HL-60 (cell line): ENCODE measurements at regions not wholly inside any gene's neighbourhood (a gene's known extent, or its start where the extent isn't known, plus 50 kb on each side); places are given as distances from the start of the nearest gene placed in this dataset.

Experiments
- DNase-seq, 2 experiments: peaks; one replicate each; pipeline ENCODE4 v3.0.0-alpha.2; 2010 to 2020; ENCODE audit warnings: low read depth in 1 of 2, low spot score in 1 of 2
- H3K27ac ChIP-seq: fragments of 250-450 bp; sonication (Bioruptor Pico); replicated peaks from 2 replicates; pipeline ENCODE4 v1.5.1; 2020; ENCODE audit warnings: mild to moderate bottlenecking, moderate library complexity
- H3K27me3 ChIP-seq: fragments of 250-450 bp; sonication (Bioruptor Pico); 2 replicates; pipeline ENCODE4 v1.5.1; 2021; ENCODE audit warnings: mild to moderate bottlenecking, moderate library complexity; ENCODE audit not compliant: insufficient read depth, poor library complexity, severe bottlenecking
- H3K4me3 ChIP-seq: replicated peaks from 2 replicates; pipeline ENCODE4 v1.5.1; 2011; ENCODE audit warnings: mild to moderate bottlenecking, control low read depth, low read length; ENCODE audit not compliant: insufficient read depth
- GABPA ChIP-seq: IDR thresholded peaks from 2 replicates; pipeline ENCODE4 v1.6.1; 2012; ENCODE audit warnings: low read depth
- POLR2AphosphoS5 ChIP-seq: IDR thresholded peaks from 2 replicates; pipeline ENCODE4 v1.6.1; 2012; ENCODE audit warnings: low read depth
- SPI1 ChIP-seq: IDR thresholded peaks from 2 replicates; pipeline ENCODE4 v1.6.1; 2012; ENCODE audit warnings: low read depth, mild to moderate bottlenecking, borderline replicate concordance
- TF ChIP-seq, protein P1 (sequence below): IDR thresholded peaks from one replicate; pipeline ENCODE4 v1.5.1; 2011; ENCODE audit warnings: low read length, control low read depth, inconsistent platforms; ENCODE audit not compliant: insufficient read depth
- TF ChIP-seq, protein P2 (sequence below): IDR thresholded peaks from 2 replicates; pipeline ENCODE4 v1.6.1; 2012; ENCODE audit warnings: low read depth; ENCODE audit not compliant: insufficient replicate concordance

DNA sequence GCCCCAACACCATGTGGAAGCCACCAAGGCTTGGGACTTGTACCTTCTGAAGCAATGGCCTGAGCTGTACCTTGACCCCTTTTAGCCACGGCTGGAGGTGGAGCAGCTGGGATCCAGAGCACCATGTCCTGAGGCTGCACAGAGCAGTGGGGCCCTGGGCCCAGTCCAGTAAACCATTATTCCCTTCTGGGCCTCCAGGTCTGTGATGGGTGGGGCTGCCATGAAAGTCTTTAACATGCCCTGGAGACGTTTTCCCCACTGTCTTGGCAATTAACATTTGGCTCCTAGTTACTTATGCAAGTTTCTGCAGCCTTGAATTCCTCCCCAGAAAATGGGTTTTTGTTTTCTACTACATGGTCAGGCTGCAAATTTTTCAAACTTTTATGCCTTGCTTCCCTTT lies 323.7 kb upstream of the ZP4 start:
- H3K4me3 ChIP-seq = no peak overlapping the region
- H3K27ac ChIP-seq = no peak overlapping the region
- TF ChIP-seq GABPA (no peak), POLR2AphosphoS5 (no peak), SPI1 (no peak)
- TF ChIP-seq, protein P1, sequence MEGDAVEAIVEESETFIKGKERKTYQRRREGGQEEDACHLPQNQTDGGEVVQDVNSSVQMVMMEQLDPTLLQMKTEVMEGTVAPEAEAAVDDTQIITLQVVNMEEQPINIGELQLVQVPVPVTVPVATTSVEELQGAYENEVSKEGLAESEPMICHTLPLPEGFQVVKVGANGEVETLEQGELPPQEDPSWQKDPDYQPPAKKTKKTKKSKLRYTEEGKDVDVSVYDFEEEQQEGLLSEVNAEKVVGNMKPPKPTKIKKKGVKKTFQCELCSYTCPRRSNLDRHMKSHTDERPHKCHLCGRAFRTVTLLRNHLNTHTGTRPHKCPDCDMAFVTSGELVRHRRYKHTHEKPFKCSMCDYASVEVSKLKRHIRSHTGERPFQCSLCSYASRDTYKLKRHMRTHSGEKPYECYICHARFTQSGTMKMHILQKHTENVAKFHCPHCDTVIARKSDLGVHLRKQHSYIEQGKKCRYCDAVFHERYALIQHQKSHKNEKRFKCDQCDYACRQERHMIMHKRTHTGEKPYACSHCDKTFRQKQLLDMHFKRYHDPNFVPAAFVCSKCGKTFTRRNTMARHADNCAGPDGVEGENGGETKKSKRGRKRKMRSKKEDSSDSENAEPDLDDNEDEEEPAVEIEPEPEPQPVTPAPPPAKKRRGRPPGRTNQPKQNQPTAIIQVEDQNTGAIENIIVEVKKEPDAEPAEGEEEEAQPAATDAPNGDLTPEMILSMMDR = no peak
- TF ChIP-seq, protein P2, sequence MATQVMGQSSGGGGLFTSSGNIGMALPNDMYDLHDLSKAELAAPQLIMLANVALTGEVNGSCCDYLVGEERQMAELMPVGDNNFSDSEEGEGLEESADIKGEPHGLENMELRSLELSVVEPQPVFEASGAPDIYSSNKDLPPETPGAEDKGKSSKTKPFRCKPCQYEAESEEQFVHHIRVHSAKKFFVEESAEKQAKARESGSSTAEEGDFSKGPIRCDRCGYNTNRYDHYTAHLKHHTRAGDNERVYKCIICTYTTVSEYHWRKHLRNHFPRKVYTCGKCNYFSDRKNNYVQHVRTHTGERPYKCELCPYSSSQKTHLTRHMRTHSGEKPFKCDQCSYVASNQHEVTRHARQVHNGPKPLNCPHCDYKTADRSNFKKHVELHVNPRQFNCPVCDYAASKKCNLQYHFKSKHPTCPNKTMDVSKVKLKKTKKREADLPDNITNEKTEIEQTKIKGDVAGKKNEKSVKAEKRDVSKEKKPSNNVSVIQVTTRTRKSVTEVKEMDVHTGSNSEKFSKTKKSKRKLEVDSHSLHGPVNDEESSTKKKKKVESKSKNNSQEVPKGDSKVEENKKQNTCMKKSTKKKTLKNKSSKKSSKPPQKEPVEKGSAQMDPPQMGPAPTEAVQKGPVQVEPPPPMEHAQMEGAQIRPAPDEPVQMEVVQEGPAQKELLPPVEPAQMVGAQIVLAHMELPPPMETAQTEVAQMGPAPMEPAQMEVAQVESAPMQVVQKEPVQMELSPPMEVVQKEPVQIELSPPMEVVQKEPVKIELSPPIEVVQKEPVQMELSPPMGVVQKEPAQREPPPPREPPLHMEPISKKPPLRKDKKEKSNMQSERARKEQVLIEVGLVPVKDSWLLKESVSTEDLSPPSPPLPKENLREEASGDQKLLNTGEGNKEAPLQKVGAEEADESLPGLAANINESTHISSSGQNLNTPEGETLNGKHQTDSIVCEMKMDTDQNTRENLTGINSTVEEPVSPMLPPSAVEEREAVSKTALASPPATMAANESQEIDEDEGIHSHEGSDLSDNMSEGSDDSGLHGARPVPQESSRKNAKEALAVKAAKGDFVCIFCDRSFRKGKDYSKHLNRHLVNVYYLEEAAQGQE = no peak
- no peak for DNase-seq
- no peaks in the 10 kb centered on the region for H3K27me3 ChIP-seq

DNA sequence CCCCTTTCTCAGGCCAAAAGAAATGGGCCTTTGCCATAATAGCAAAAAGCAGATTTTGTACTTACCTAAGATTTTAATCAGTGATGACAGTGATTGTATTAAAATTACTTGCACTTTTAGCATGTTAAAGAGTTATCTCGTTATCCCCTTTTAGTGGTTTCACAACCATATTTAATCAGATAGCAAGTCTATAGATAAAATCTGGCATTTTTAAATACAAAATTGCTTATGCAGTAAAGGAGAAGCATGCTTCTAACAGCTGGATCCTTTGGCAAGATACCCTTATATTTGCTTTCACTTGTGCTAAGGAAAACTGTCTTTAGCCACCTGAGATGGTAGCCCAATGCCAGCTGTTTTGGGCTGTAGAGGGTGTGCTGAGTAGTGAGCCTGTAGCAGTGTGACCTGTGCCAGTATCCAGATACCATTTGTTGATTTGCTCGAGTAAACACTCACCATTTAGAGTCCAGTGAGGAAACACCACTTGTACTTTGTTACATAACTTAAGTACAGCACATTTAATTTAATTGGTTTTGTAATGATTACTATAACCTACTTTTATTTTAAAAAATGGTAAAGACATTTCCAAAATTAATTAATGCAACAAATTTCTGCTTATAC lies 314.4 kb upstream of the ZP4 start:
- TF ChIP-seq GABPA (no peak), POLR2AphosphoS5 (no peak), SPI1 (no peak)
- TF ChIP-seq, protein P1 = no peak
- TF ChIP-seq, protein P2 = no peak
- no peak overlapping the region for H3K4me3 ChIP-seq
- H3K27ac ChIP-seq = no peak overlapping the region
- no peak for DNase-seq
- no peaks in the 10 kb centered on the region for H3K27me3 ChIP-seq

DNA sequence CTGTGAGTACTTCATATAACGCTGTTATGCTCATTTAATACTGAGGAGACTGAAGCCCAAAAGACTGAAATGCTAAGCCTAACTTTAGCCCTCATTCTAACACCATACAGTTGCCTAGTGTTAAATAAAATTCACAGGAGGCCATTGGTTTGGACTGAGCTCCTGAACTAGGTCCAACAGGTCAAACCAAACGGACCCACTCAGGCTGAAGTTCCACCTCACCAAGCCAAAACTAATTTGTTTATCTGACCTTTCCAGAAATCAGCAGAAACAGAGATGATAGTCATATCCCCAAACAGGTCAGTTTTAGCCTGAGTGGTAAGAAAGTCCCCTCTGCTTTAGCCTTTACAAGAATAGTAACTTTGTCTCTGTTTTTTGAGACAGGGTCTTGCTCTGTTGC lies 311.3 kb upstream of the ZP4 start:
- no peak for DNase-seq
- Histone ChIP-seq H3K27me3 (no peaks in the 10 kb centered on the region), H3K4me3 (no peak overlapping the region), H3K27ac (no peak overlapping the region)
- no peak for TF ChIP-seq SPI1
- TF ChIP-seq, protein P2 = no peak
- no peak for TF ChIP-seq POLR2AphosphoS5
- TF ChIP-seq, protein P1 = no peak
- no peak for TF ChIP-seq GABPA
